ENCODE measurements at regions not wholly inside any gene's neighbourhood (a gene's known extent, or its start where the extent isn't known, plus 50 kb on each side); places are given as distances from the start of the nearest gene placed in this dataset.

- TF ChIP-seq, protein P1, sequence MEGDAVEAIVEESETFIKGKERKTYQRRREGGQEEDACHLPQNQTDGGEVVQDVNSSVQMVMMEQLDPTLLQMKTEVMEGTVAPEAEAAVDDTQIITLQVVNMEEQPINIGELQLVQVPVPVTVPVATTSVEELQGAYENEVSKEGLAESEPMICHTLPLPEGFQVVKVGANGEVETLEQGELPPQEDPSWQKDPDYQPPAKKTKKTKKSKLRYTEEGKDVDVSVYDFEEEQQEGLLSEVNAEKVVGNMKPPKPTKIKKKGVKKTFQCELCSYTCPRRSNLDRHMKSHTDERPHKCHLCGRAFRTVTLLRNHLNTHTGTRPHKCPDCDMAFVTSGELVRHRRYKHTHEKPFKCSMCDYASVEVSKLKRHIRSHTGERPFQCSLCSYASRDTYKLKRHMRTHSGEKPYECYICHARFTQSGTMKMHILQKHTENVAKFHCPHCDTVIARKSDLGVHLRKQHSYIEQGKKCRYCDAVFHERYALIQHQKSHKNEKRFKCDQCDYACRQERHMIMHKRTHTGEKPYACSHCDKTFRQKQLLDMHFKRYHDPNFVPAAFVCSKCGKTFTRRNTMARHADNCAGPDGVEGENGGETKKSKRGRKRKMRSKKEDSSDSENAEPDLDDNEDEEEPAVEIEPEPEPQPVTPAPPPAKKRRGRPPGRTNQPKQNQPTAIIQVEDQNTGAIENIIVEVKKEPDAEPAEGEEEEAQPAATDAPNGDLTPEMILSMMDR (conservative IDR thresholded peaks at IDR 0.05; ENCODE audit: low read depth, low read length): no peak
- TF ChIP-seq EZH2 (IDR thresholded peaks at IDR 0.05; ENCODE audit: borderline replicate concordance, low read depth, low read length, poor library complexity, severe bottlenecking): no peak
Measured at GRCh38 chr3:19775765-19776164, 158.3 kb downstream of the EFHB start.
